ENCODE measurements at regions not wholly inside any gene's neighbourhood (a gene's known extent, or its start where the extent isn't known, plus 50 kb on each side); places are given as distances from the start of the nearest gene placed in this dataset.

DNA sequence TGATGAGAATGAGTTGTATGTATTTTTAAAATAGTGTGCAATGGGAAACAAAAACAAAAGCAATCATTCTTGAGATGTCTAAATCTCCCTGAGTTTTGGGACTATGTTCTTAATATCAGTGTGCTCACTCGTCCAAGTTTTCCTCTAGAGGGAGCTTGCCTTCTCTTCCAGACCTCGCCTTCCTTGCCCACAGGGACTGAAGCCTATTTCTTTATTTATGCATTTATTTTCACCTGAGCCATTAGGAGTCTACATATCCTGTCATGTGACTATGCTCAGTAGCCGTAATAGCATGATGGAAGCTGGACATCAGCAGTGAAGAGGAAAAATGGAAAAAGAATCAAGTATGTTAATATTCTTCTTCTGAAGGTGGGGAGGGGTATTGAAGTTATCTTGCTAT, 131.2 kb downstream of the SH3BGRL2 start:
- Histone ChIP-seq H3K36me3 (ENCODE audit: control insufficient read depth in 2 of 2, insufficient read depth in 1 of 2, low read length in 2 of 2) (no peaks in the 10 kb centered on the region), H3K4me3 (ENCODE audit: low read depth, low read length) (no peak overlapping the region), H3K27ac (ENCODE audit: extremely low read depth, low read depth, low read length) (no peak overlapping the region), H3K9me3 (ENCODE audit: control insufficient read depth, insufficient read depth, low read depth, low read length) (no peaks in the 10 kb centered on the region), H3K4me1 (ENCODE audit: control insufficient read depth, insufficient read depth, low read length) (no peaks in the 10 kb centered on the region)
- ChIA-PET POLR2A (no interaction called here), CTCF (interaction anchor here (0.7 to 3.6 kb wide), 23 partner anchors 9 to 612 kb away, joined by 3 to 16 read pairs (median 4); no protein-coding TSS in a partner anchor)
- no peak for TF ChIP-seq ZNF610 (tag by site-specific recombination; IDR thresholded peaks at IDR 0.05; ENCODE audit: borderline replicate concordance)
- no peak for TF ChIP-seq SP3 (tag by site-specific recombination; IDR thresholded peaks at IDR 0.05)
- no peak for TF ChIP-seq ZEB2 (tag by site-specific recombination; IDR thresholded peaks at IDR 0.05)
- no peak for TF ChIP-seq ZNF239 (tag by site-specific recombination; IDR thresholded peaks at IDR 0.05)
- no peak for TF ChIP-seq ZNF354C (tag by site-specific recombination; IDR thresholded peaks at IDR 0.05; ENCODE audit: borderline replicate concordance, low read depth)
- TF ChIP-seq ZNF660 (tag by site-specific recombination; IDR thresholded peaks at IDR 0.05), result no peak
- TF ChIP-seq ZNF146 (tag by site-specific recombination; IDR thresholded peaks at IDR 0.05), result no peak
- no peak for TF ChIP-seq ZNF514 (tag by site-specific recombination; IDR thresholded peaks at IDR 0.05)
- no peak for TF ChIP-seq ZNF202 (tag by site-specific recombination; IDR thresholded peaks at IDR 0.05; ENCODE audit: borderline replicate concordance)
- TF ChIP-seq ZNF792 (tag by site-specific recombination; IDR thresholded peaks at IDR 0.05), result no peak

DNA sequence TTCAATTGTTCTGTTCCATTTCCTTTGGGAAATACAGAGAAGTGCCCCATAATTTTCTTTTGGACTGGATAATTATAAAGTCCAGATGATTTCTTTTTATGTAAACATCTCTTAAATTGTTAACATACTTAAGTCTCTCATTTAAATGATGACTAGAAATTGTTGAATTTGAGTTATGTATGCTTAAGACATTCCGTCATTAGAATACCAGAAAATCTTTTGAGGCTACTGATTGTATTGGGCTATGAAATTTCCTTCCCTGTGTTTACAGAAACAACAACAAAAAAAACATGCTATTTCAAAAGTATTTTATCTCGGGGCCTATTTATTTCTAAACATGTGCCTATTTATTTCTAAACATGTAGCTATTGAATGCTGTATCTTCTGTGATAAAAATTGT, 125.4 kb downstream of the SH3BGRL2 start:
- Histone ChIP-seq H3K27ac (ENCODE audit: extremely low read depth, low read depth, low read length) (no peak overlapping the region), H3K36me3 (ENCODE audit: control insufficient read depth in 2 of 2, insufficient read depth in 1 of 2, low read length in 2 of 2) (no peaks in the 10 kb centered on the region), H3K4me1 (ENCODE audit: control insufficient read depth, insufficient read depth, low read length) (no peaks in the 10 kb centered on the region), H3K9me3 (ENCODE audit: control insufficient read depth, insufficient read depth, low read depth, low read length) (no peaks in the 10 kb centered on the region), H3K4me3 (ENCODE audit: low read depth, low read length) (no peak overlapping the region)
- ChIA-PET POLR2A (no interaction called here), CTCF (interaction anchor here (0.6 to 0.7 kb wide), 2 partner anchors 12 to 54 kb away, joined by 3 to 6 read pairs; no protein-coding TSS in a partner anchor)
- no peak for TF ChIP-seq YY2 (tag by site-specific recombination; IDR thresholded peaks at IDR 0.05)
- TF ChIP-seq ZNF701 (tag by site-specific recombination; IDR thresholded peaks at IDR 0.05), result no peak
- TF ChIP-seq ZNF341 (tag by site-specific recombination; IDR thresholded peaks at IDR 0.05; ENCODE audit: low read depth), result no peak
- TF ChIP-seq KLF7 (tag by site-specific recombination; IDR thresholded peaks at IDR 0.05; ENCODE audit: borderline replicate concordance), result no peak
- TF ChIP-seq ZNF19 (tag by site-specific recombination; IDR thresholded peaks at IDR 0.05; ENCODE audit: low read depth), result no peak

DNA sequence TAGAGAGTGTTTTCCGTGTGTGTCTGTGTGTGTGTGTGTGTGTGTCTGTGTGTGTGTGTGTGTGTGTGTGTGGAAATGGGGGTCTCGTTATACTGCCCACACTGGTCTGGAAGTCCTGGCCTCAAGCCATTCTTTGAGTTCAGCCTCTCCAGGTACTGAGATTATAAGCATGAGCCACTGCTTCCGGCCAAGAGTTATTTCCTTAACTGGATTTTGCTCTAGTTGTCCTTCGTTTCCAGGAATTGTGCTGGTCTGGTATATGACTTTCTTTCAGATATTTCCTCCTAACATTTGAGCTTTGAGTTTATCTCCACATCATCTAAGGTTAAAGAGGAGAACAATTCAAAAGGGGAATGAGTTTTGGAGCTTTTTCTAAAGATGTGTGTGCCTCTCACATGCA, 124.8 kb downstream of the SH3BGRL2 start:
- Histone ChIP-seq H3K27ac (ENCODE audit: extremely low read depth, low read depth, low read length) (no peak overlapping the region), H3K36me3 (ENCODE audit: control insufficient read depth in 2 of 2, insufficient read depth in 1 of 2, low read length in 2 of 2) (no peaks in the 10 kb centered on the region), H3K9me3 (ENCODE audit: control insufficient read depth, insufficient read depth, low read depth, low read length) (no peaks in the 10 kb centered on the region), H3K4me1 (ENCODE audit: control insufficient read depth, insufficient read depth, low read length) (no peaks in the 10 kb centered on the region), H3K4me3 (ENCODE audit: low read depth, low read length) (no peak overlapping the region)
- CTCF ChIA-PET, result no interaction called here
- POLR2A ChIA-PET, result no interaction called here
- TF ChIP-seq ZNF768 (tag by site-specific recombination; IDR thresholded peaks at IDR 0.05) (no peak), ZNF777 (tag by site-specific recombination; IDR thresholded peaks at IDR 0.05; ENCODE audit: borderline replicate concordance) (no peak), ZNF354C (tag by site-specific recombination; IDR thresholded peaks at IDR 0.05; ENCODE audit: borderline replicate concordance, low read depth) (no peak), ZNF610 (tag by site-specific recombination; IDR thresholded peaks at IDR 0.05; ENCODE audit: borderline replicate concordance) (no peak)
- TF ChIP-seq, protein P1, sequence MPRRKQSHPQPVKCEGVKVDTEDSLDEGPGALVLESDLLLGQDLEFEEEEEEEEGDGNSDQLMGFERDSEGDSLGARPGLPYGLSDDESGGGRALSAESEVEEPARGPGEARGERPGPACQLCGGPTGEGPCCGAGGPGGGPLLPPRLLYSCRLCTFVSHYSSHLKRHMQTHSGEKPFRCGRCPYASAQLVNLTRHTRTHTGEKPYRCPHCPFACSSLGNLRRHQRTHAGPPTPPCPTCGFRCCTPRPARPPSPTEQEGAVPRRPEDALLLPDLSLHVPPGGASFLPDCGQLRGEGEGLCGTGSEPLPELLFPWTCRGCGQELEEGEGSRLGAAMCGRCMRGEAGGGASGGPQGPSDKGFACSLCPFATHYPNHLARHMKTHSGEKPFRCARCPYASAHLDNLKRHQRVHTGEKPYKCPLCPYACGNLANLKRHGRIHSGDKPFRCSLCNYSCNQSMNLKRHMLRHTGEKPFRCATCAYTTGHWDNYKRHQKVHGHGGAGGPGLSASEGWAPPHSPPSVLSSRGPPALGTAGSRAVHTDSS (tag by site-specific recombination; IDR thresholded peaks at IDR 0.05), result no peak
- TF ChIP-seq, protein P2, sequence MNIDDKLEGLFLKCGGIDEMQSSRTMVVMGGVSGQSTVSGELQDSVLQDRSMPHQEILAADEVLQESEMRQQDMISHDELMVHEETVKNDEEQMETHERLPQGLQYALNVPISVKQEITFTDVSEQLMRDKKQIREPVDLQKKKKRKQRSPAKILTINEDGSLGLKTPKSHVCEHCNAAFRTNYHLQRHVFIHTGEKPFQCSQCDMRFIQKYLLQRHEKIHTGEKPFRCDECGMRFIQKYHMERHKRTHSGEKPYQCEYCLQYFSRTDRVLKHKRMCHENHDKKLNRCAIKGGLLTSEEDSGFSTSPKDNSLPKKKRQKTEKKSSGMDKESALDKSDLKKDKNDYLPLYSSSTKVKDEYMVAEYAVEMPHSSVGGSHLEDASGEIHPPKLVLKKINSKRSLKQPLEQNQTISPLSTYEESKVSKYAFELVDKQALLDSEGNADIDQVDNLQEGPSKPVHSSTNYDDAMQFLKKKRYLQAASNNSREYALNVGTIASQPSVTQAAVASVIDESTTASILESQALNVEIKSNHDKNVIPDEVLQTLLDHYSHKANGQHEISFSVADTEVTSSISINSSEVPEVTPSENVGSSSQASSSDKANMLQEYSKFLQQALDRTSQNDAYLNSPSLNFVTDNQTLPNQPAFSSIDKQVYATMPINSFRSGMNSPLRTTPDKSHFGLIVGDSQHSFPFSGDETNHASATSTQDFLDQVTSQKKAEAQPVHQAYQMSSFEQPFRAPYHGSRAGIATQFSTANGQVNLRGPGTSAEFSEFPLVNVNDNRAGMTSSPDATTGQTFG (tag by site-specific recombination; IDR thresholded peaks at IDR 0.05; ENCODE audit: borderline replicate concordance), result no peak
